HepG2 (cell line): ENCODE measurements at regions not wholly inside any gene's neighbourhood (a gene's known extent, or its start where the extent isn't known, plus 50 kb on each side); places are given as distances from the start of the nearest gene placed in this dataset.

ENCODE experiments used
- ATAC-seq: fragments of 200-7000 bp; cut with Tn5 transposase; 3 replicates; pipeline ENCODE4 v1.9.1; 2020; ENCODE audit warnings: mild to moderate bottlenecking, moderate library complexity
- BruUV-seq: library from RNA; stranded (reverse); fragments of 400-500 nt; replicated peaks from 2 replicates; lab custom pipeline; 2021; lab: Mats Ljungman, UMichigan
- CTCF ChIA-PET: fragments of 300-600 bp; formaldehyde crosslinking; extraction: SDS; loops from one replicate; lab custom pipeline; 2021; ENCODE audit warnings: low total read pairs, inconsistent platforms, low intra/inter-chr PET ratio; lab: Yijun Ruan, JAX
- POLR2A ChIA-PET: fragments of 350-600 bp; sonication (Branson Sonifier 250); formaldehyde crosslinking; loops from one replicate; lab custom pipeline; 2020; ENCODE audit warnings: antibody characterized with exemption, inconsistent platforms; lab: Yijun Ruan, JAX
- DNase-seq: peaks from one replicate; pipeline ENCODE4 v3.0.0-alpha.2; 2015; ENCODE audit warnings: low spot score
- FAIRE-seq: peaks from 3 replicates; lab custom pipeline; 2011; peaks lifted over from hg19 to GRCh38; lab: Jason Lieb, UNC
- H2AFZ ChIP-seq: one replicate; pipeline ENCODE4 v1.6.1; 2011; ENCODE audit warnings: low read length, inconsistent platforms
- H3K27ac ChIP-seq: fragments of 300-600 bp; 3 replicates; pipeline ENCODE4 v1.8.0; 2011; ENCODE audit warnings: mixed run types, mild to moderate bottlenecking, mixed read lengths, low read length, inconsistent platforms; ENCODE audit not compliant: insufficient read depth; ENCODE audit errors: extremely low read length
- H3K27me3 ChIP-seq, 2 experiments: fragments of 200-600 bp in 1 of 2; 2 replicates in 1 of 2; 3 replicates in 1 of 2; pipeline versions ENCODE4 v1.6.0 to v1.8.0; 2011; ENCODE audit warnings: low read length in 2 of 2, mild to moderate bottlenecking in 2 of 2, moderate library complexity in 2 of 2, inconsistent platforms in 1 of 2; ENCODE audit not compliant: insufficient read depth in 2 of 2, control insufficient read depth in 1 of 2
- H3K36me3 ChIP-seq, 2 experiments: fragments of 200-600 bp in 1 of 2; replicated peaks in 1 of 2; 2 replicates in 1 of 2; 3 replicates in 1 of 2; pipeline versions ENCODE4 v1.5.1 to v1.8.0; 2011; ENCODE audit warnings: low read length in 2 of 2, inconsistent platforms in 1 of 2; ENCODE audit not compliant: insufficient read depth in 2 of 2, control insufficient read depth in 1 of 2
- H3K4me1 ChIP-seq: 2 replicates; pipeline ENCODE4 v1.5.1; 2012; ENCODE audit warnings: low read length, inconsistent platforms; ENCODE audit not compliant: insufficient read depth
- H3K4me2 ChIP-seq: 2 replicates; pipeline ENCODE4 v1.6.0; 2011; ENCODE audit warnings: low read depth, low read length, inconsistent platforms
- H3K4me3 ChIP-seq, 3 experiments: fragments of 200-600 bp in 1 of 3; sonication (generic), shearing (Covaris generic) in 1 of 3; replicated peaks in 1 of 3; 2 replicates each; pipeline ENCODE4 v1.5.1; 2011 to 2016; ENCODE audit warnings: low read length in 3 of 3, inconsistent platforms in 2 of 3, low read depth in 2 of 3, mild to moderate bottlenecking in 2 of 3, control low read depth in 1 of 3, mixed read lengths in 1 of 3; ENCODE audit not compliant: insufficient read depth in 1 of 3
- H3K79me2 ChIP-seq: one replicate; pipeline ENCODE4 v1.6.1; 2011; ENCODE audit warnings: low read length, inconsistent platforms; ENCODE audit not compliant: insufficient read depth
- H3K9ac ChIP-seq: 2 replicates; pipeline ENCODE4 v1.6.0; 2011; ENCODE audit warnings: mild to moderate bottlenecking, low read depth, low read length, inconsistent platforms; ENCODE audit not compliant: insufficient read depth
- H3K9me3 ChIP-seq: 2 replicates; pipeline ENCODE4 v1.5.1; 2012; ENCODE audit warnings: mild to moderate bottlenecking, low read length
- H4K20me1 ChIP-seq: 2 replicates; pipeline ENCODE4 v1.6.0; 2011; ENCODE audit warnings: inconsistent platforms, mild to moderate bottlenecking, low read length, moderate library complexity; ENCODE audit not compliant: insufficient read depth
- HOXA9 ChIP-seq: sonication (generic); formaldehyde crosslinking; IDR thresholded peaks from 2 replicates; pipeline ENCODE4 v1.8.1; 2022; ENCODE audit warnings: missing genetic modification reagents, mild to moderate bottlenecking, moderate library complexity, borderline replicate concordance
- NAIF1 ChIP-seq: sonication (generic); formaldehyde crosslinking; IDR thresholded peaks from 2 replicates; pipeline ENCODE4 v1.5.0; 2020; ENCODE audit warnings: mild to moderate bottlenecking, missing genetic modification reagents, borderline replicate concordance
- TAF1 ChIP-seq: sonication (generic); formaldehyde crosslinking; IDR thresholded peaks from 2 replicates; pipeline ENCODE4 v1.4.0; 2020; ENCODE audit warnings: missing genetic modification reagents
- ZKSCAN8 ChIP-seq: IDR thresholded peaks from 2 replicates; pipeline ENCODE4 v1.6.1; 2016; ENCODE audit warnings: borderline replicate concordance, missing genetic modification reagents, missing compliant biosample characterization
- ZNF20 ChIP-seq: sonication (generic); formaldehyde crosslinking; IDR thresholded peaks from 2 replicates; pipeline ENCODE4 v1.4.0; 2020; ENCODE audit warnings: mild to moderate bottlenecking, moderate library complexity, missing genetic modification reagents
- ZNF33B ChIP-seq: sonication (generic); formaldehyde crosslinking; IDR thresholded peaks from 2 replicates; pipeline ENCODE4 v1.5.1; 2020; ENCODE audit warnings: mild to moderate bottlenecking, missing genetic modification reagents
- ZNF510 ChIP-seq: sonication (generic); formaldehyde crosslinking; IDR thresholded peaks from 2 replicates; pipeline ENCODE4 v1.4.0; 2020; ENCODE audit warnings: low read depth, mild to moderate bottlenecking, missing genetic modification reagents
- ZNF547 ChIP-seq: sonication (generic); formaldehyde crosslinking; IDR thresholded peaks from 2 replicates; pipeline ENCODE4 v1.5.1; 2020; ENCODE audit warnings: mild to moderate bottlenecking, missing genetic modification reagents
- ZNF614 ChIP-seq: IDR thresholded peaks from 2 replicates; pipeline ENCODE4 v1.6.1; 2018; ENCODE audit warnings: missing biosample characterization, missing genetic modification reagents, inconsistent platforms, borderline replicate concordance
- WGBS: methylation state at CpG from one replicate; pipeline ENCODE4 v1.1.6; 2017; ENCODE audit warnings: low lambda C conversion rate; 5-methylcytosine and 5-hydroxymethylcytosine counted together
- in situ Hi-C: cut with HindIII; loops from 2 replicates; pipeline ENCODE4 v1.10.0; 2017; ENCODE audit warnings: low pct_unique_long_range_greater_than_20kb; ENCODE audit not compliant: extremely low pct_ligation_motif_present
- intact Hi-C: fragments of 100-400 bp; cut with micrococcal nuclease; formaldehyde crosslinking; loops from one replicate; pipeline ENCODE4 v1.10.0; 2022; ENCODE audit not compliant: unreplicated experiment
- TF ChIP-seq, protein P1 (sequence below): sonication (generic); formaldehyde crosslinking; IDR thresholded peaks from 2 replicates; pipeline ENCODE4 v1.5.0; 2020; ENCODE audit warnings: missing genetic modification reagents, mild to moderate bottlenecking, borderline replicate concordance
- TF ChIP-seq, protein P2 (sequence below): sonication (generic); formaldehyde crosslinking; IDR thresholded peaks from 2 replicates; pipeline ENCODE4 v1.8.0; 2022; ENCODE audit warnings: missing genetic modification reagents, mild to moderate bottlenecking, moderate library complexity, borderline replicate concordance
- TF ChIP-seq, protein P3 (sequence below): sonication (generic); formaldehyde crosslinking; IDR thresholded peaks from 2 replicates; pipeline ENCODE4 v1.4.0; 2020; ENCODE audit warnings: missing genetic modification reagents, borderline replicate concordance

- no peak overlapping the region for H3K27ac ChIP-seq
- no peak overlapping the region for H3K9ac ChIP-seq
- ChIA-PET CTCF (no interaction called here), POLR2A (no interaction called here)
- FAIRE-seq (no peak), DNase-seq (no peak), ATAC-seq (no peak)
- in situ Hi-C loops (no loop called here), intact Hi-C loops (no loop called here)
- H3K4me1 ChIP-seq = peaks cover 8% of the 10 kb centered on the region; the same call in 1 of the 2 replicates
- no peak overlapping the region for H3K4me3 ChIP-seq
- no peaks in the 10 kb centered on the region for H3K27me3 ChIP-seq
- no peak overlapping the region for H2AFZ ChIP-seq
- no peaks in the 10 kb centered on the region for H3K9me3 ChIP-seq
- TF ChIP-seq HOXA9 (CRISPR knock-in tag) (no peak), ZKSCAN8 (no peak)
- TF ChIP-seq, protein P1, sequence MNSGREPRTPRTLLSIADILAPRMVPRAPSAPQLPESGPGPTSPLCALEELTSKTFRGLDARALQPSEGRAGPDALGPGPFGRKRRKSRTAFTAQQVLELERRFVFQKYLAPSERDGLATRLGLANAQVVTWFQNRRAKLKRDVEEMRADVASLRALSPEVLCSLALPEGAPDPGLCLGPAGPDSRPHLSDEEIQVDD = no peak
- TF ChIP-seq, protein P2, sequence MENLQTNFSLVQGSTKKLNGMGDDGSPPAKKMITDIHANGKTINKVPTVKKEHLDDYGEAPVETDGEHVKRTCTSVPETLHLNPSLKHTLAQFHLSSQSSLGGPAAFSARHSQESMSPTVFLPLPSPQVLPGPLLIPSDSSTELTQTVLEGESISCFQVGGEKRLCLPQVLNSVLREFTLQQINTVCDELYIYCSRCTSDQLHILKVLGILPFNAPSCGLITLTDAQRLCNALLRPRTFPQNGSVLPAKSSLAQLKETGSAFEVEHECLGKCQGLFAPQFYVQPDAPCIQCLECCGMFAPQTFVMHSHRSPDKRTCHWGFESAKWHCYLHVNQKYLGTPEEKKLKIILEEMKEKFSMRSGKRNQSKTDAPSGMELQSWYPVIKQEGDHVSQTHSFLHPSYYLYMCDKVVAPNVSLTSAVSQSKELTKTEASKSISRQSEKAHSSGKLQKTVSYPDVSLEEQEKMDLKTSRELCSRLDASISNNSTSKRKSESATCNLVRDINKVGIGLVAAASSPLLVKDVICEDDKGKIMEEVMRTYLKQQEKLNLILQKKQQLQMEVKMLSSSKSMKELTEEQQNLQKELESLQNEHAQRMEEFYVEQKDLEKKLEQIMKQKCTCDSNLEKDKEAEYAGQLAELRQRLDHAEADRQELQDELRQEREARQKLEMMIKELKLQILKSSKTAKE = no peak
- H4K20me1 ChIP-seq = no peaks in the 10 kb centered on the region
- no TSS peak for BruUV-seq
- H3K79me2 ChIP-seq = no peaks in the 10 kb centered on the region
- no peaks in the 10 kb centered on the region for H3K36me3 ChIP-seq
- no peak overlapping the region for H3K4me2 ChIP-seq
Measured at GRCh38 chr2:154589514-154589913, 109.0 kb upstream of the KCNJ3 start.

DNA sequence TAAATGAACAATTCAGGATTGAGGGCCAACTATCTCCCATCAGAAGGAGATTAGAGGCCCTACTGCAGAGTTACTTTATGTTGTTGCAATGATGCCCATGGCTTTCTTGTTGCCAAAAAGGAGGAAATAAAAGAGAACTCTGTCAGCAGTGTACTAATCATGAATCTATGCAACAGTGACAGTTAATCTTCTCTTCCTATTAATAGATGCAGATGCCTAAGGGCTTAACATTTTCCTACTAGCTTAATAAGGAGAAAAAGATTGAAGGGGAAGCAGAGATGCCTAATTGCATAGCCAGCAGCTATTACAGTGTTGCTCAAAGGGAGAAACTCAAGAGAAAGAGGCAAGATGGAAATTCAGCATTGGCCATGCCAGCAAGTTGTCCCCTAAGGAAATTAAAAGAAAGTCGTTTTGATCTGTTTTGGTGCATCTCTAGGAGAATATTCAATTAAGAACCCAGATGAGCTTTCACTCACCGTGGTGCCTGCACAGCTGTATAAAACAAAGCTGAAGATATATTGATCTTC lies 107.1 kb upstream of the KCNJ3 start:
- no peaks in the 10 kb centered on the region for H3K9me3 ChIP-seq
- no peak for FAIRE-seq
- no peak overlapping the region for H2AFZ ChIP-seq
- ChIA-PET POLR2A (no interaction called here), CTCF (no interaction called here)
- no peak overlapping the region for H3K4me3 ChIP-seq
- no peaks in the 10 kb centered on the region for H3K79me2 ChIP-seq
- in situ Hi-C loops (no loop called here), intact Hi-C loops (no loop called here)
- no peaks in the 10 kb centered on the region for H3K36me3 ChIP-seq
- WGBS = 2% methylated on average over 2 of the region's 2 CpGs
- no peak overlapping the region for H3K27ac ChIP-seq
- BruUV-seq = no TSS peak
- H3K27me3 ChIP-seq = no peaks in the 10 kb centered on the region
- no peak overlapping the region for H3K4me2 ChIP-seq
- no peak for DNase-seq
- H3K9ac ChIP-seq = no peak overlapping the region
- H4K20me1 ChIP-seq = no peaks in the 10 kb centered on the region
- ATAC-seq = no peak
- peaks cover 8% of the 10 kb centered on the region; the same call in 1 of the 2 replicates for H3K4me1 ChIP-seq
- TF ChIP-seq, protein P3, sequence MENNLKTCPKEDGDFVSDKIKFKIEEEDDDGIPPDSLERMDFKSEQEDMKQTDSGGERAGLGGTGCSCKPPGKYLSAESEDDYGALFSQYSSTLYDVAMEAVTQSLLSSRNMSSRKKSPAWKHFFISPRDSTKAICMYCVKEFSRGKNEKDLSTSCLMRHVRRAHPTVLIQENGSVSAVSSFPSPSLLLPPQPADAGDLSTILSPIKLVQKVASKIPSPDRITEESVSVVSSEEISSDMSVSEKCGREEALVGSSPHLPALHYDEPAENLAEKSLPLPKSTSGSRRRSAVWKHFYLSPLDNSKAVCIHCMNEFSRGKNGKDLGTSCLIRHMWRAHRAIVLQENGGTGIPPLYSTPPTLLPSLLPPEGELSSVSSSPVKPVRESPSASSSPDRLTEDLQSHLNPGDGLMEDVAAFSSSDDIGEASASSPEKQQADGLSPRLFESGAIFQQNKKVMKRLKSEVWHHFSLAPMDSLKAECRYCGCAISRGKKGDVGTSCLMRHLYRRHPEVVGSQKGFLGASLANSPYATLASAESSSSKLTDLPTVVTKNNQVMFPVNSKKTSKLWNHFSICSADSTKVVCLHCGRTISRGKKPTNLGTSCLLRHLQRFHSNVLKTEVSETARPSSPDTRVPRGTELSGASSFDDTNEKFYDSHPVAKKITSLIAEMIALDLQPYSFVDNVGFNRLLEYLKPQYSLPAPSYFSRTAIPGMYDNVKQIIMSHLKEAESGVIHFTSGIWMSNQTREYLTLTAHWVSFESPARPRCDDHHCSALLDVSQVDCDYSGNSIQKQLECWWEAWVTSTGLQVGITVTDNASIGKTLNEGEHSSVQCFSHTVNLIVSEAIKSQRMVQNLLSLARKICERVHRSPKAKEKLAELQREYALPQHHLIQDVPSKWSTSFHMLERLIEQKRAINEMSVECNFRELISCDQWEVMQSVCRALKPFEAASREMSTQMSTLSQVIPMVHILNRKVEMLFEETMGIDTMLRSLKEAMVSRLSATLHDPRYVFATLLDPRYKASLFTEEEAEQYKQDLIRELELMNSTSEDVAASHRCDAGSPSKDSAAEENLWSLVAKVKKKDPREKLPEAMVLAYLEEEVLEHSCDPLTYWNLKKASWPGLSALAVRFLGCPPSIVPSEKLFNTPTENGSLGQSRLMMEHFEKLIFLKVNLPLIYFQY (CRISPR knock-in tag) = no peak
- no peak for TF ChIP-seq ZNF20 (CRISPR knock-in tag)
- no peak for TF ChIP-seq ZNF33B (CRISPR knock-in tag)
- TF ChIP-seq ZNF510 (CRISPR knock-in tag) = no peak
- no peak for TF ChIP-seq TAF1 (CRISPR knock-in tag)
- TF ChIP-seq ZNF614 (CRISPR knock-in tag) = no peak
- TF ChIP-seq ZNF547 (CRISPR knock-in tag) = no peak
- TF ChIP-seq NAIF1 (CRISPR knock-in tag) = no peak
